ENCODE measurements at regions not wholly inside any gene's neighbourhood (a gene's known extent, or its start where the extent isn't known, plus 50 kb on each side); places are given as distances from the start of the nearest gene placed in this dataset.

GRCh38 chr10:104557966-104558365 lies 83.1 kb upstream of the SORCS3 start:
- Histone ChIP-seq H3K27me3 (ENCODE audit: control insufficient read depth, insufficient read depth, low read length) (no peaks in the 10 kb centered on the region), H3K36me3 (ENCODE audit: control insufficient read depth, insufficient read depth, low read length) (no peaks in the 10 kb centered on the region), H3K4me3 (ENCODE audit: low read depth, low read length) (no peak overlapping the region)
- no peak for TF ChIP-seq CTCF (IDR thresholded peaks at IDR 0.05; ENCODE audit: insufficient read depth, low read length, poor library complexity, severe bottlenecking)
- DNase-seq (ENCODE audit: low read depth): no peak

- Histone ChIP-seq H3K36me3 (ENCODE audit: control insufficient read depth, insufficient read depth, low read length) (no peaks in the 10 kb centered on the region), H3K4me3 (ENCODE audit: low read depth, low read length) (no peak overlapping the region), H3K27me3 (ENCODE audit: control insufficient read depth, insufficient read depth, low read length) (no peaks in the 10 kb centered on the region)
- DNase-seq (ENCODE audit: low read depth): no peak
- no peak for TF ChIP-seq CTCF (IDR thresholded peaks at IDR 0.05; ENCODE audit: insufficient read depth, low read length, poor library complexity, severe bottlenecking)
Measured at GRCh38 chr10:104559935-104560334, 81.2 kb upstream of the SORCS3 start.

- Histone ChIP-seq H3K27me3 (ENCODE audit: control insufficient read depth, insufficient read depth, low read length) (no peaks in the 10 kb centered on the region), H3K4me3 (ENCODE audit: low read depth, low read length) (no peak overlapping the region), H3K36me3 (ENCODE audit: control insufficient read depth, insufficient read depth, low read length) (no peaks in the 10 kb centered on the region)
- TF ChIP-seq CTCF (IDR thresholded peaks at IDR 0.05; ENCODE audit: insufficient read depth, low read length, poor library complexity, severe bottlenecking): no peak
- DNase-seq (ENCODE audit: low read depth): no peak
Measured at GRCh38 chr10:104563051-104563450, 78.0 kb upstream of the SORCS3 start.

- no peak for DNase-seq (ENCODE audit: low read depth)
- TF ChIP-seq CTCF (IDR thresholded peaks at IDR 0.05; ENCODE audit: insufficient read depth, low read length, poor library complexity, severe bottlenecking): no peak
- Histone ChIP-seq H3K27me3 (ENCODE audit: control insufficient read depth, insufficient read depth, low read length) (no peaks in the 10 kb centered on the region), H3K36me3 (ENCODE audit: control insufficient read depth, insufficient read depth, low read length) (no peaks in the 10 kb centered on the region), H3K4me3 (ENCODE audit: low read depth, low read length) (no peak overlapping the region)
Measured at GRCh38 chr10:104563548-104563947, 77.5 kb upstream of the SORCS3 start.

- H3K27me3 ChIP-seq (ENCODE audit: control insufficient read depth, insufficient read depth, low read length): no peaks in the 10 kb centered on the region
- H3K36me3 ChIP-seq (ENCODE audit: control insufficient read depth, insufficient read depth, low read length): no peaks in the 10 kb centered on the region
- no peak for TF ChIP-seq CTCF (IDR thresholded peaks at IDR 0.05; ENCODE audit: insufficient read depth, low read length, poor library complexity, severe bottlenecking)
- DNase-seq (ENCODE audit: low read depth): no peak
- H3K4me3 ChIP-seq (ENCODE audit: low read depth, low read length): no peak overlapping the region
Measured at GRCh38 chr10:104574427-104574826, 66.7 kb upstream of the SORCS3 start.

- DNase-seq (ENCODE audit: low read depth): no peak
- no peak for TF ChIP-seq CTCF (IDR thresholded peaks at IDR 0.05; ENCODE audit: insufficient read depth, low read length, poor library complexity, severe bottlenecking)
- no peak overlapping the region for H3K4me3 ChIP-seq (ENCODE audit: low read depth, low read length)
- no peaks in the 10 kb centered on the region for H3K36me3 ChIP-seq (ENCODE audit: control insufficient read depth, insufficient read depth, low read length)
- no peaks in the 10 kb centered on the region for H3K27me3 ChIP-seq (ENCODE audit: control insufficient read depth, insufficient read depth, low read length)
Measured at GRCh38 chr10:104574838-104575237, 66.3 kb upstream of the SORCS3 start.
